ENCODE measurements at regions not wholly inside any gene's neighbourhood (a gene's known extent, or its start where the extent isn't known, plus 50 kb on each side); places are given as distances from the start of the nearest gene placed in this dataset.

GRCh38 chr7:20896996-20897395, 110.3 kb upstream of the SP8 start:
- Histone ChIP-seq H3K36me3 (no peaks in the 10 kb centered on the region), H3K4me1 (no peaks in the 10 kb centered on the region), H3K27me3 (no peaks in the 10 kb centered on the region), H3K9me3 (no peaks in the 10 kb centered on the region), H3K4me3 (ENCODE audit: low read depth, low read length) (no peak overlapping the region)
- DNase-seq = no peak
- TF ChIP-seq CTCF (IDR thresholded peaks at IDR 0.05; ENCODE audit: low read depth, low read length) = no peak

- no peaks in the 10 kb centered on the region for H3K9me3 ChIP-seq
- H3K4me1 ChIP-seq = no peaks in the 10 kb centered on the region
- H3K27me3 ChIP-seq = no peaks in the 10 kb centered on the region
- DNase-seq = no peak
- H3K36me3 ChIP-seq = no peaks in the 10 kb centered on the region
- no peak for TF ChIP-seq CTCF (IDR thresholded peaks at IDR 0.05; ENCODE audit: low read depth, low read length)
- H3K4me3 ChIP-seq (ENCODE audit: low read depth, low read length) = no peak overlapping the region
These were observed 120.2 kb upstream of the SP8 start for GRCh38 chr7:20906801-20907453.

- TF ChIP-seq CTCF (IDR thresholded peaks at IDR 0.05; ENCODE audit: low read depth, low read length) = no peak
- no peak for DNase-seq
- Histone ChIP-seq H3K4me3 (ENCODE audit: low read depth, low read length) (no peak overlapping the region), H3K27me3 (no peaks in the 10 kb centered on the region), H3K9me3 (no peaks in the 10 kb centered on the region), H3K36me3 (no peaks in the 10 kb centered on the region), H3K4me1 (no peaks in the 10 kb centered on the region)
These were observed 124.4 kb upstream of the SP8 start for GRCh38 chr7:20911081-20911480.

GRCh38 chr7:20913853-20914252, 127.2 kb upstream of the SP8 start:
- no peak for TF ChIP-seq CTCF (IDR thresholded peaks at IDR 0.05; ENCODE audit: low read depth, low read length)
- no peaks in the 10 kb centered on the region for H3K4me1 ChIP-seq
- H3K27me3 ChIP-seq = no peaks in the 10 kb centered on the region
- no peaks in the 10 kb centered on the region for H3K36me3 ChIP-seq
- no peaks in the 10 kb centered on the region for H3K9me3 ChIP-seq
- no peak for DNase-seq
- H3K4me3 ChIP-seq (ENCODE audit: low read depth, low read length) = no peak overlapping the region

GRCh38 chr7:20916311-20916710, 129.6 kb upstream of the SP8 start:
- TF ChIP-seq CTCF (IDR thresholded peaks at IDR 0.05; ENCODE audit: low read depth, low read length) = no peak
- no peak for DNase-seq
- H3K36me3 ChIP-seq = no peaks in the 10 kb centered on the region
- H3K9me3 ChIP-seq = no peaks in the 10 kb centered on the region
- H3K27me3 ChIP-seq = no peaks in the 10 kb centered on the region
- H3K4me3 ChIP-seq (ENCODE audit: low read depth, low read length) = no peak overlapping the region
- H3K4me1 ChIP-seq = no peaks in the 10 kb centered on the region

- Histone ChIP-seq H3K9me3 (no peaks in the 10 kb centered on the region), H3K27me3 (no peaks in the 10 kb centered on the region)
- TF ChIP-seq CTCF (IDR thresholded peaks at IDR 0.05; ENCODE audit: low read depth, low read length) = no peak
These were observed 130.9 kb upstream of the SP8 start for GRCh38 chr7:20917603-20918002.

More at GRCh38 chr7:20917603-20918002, 130.9 kb upstream of the SP8 start:
- H3K4me1 ChIP-seq = no peaks in the 10 kb centered on the region
- no peak for DNase-seq
- no peaks in the 10 kb centered on the region for H3K36me3 ChIP-seq
- no peak overlapping the region for H3K4me3 ChIP-seq (ENCODE audit: low read depth, low read length)

All from BE2C (cell line).